Mesendoderm (in vitro differentiated cells): ENCODE measurements at regions not wholly inside any gene's neighbourhood (a gene's known extent, or its start where the extent isn't known, plus 50 kb on each side); places are given as distances from the start of the nearest gene placed in this dataset.
A peak's percentile ranks its signal among the peaks of the same experiment; 100 is the strongest.

Source experiments
- DNase-seq: peaks from one replicate; pipeline ENCODE4 v3.0.0; 2013
- H2AK5ac ChIP-seq: 2 replicates; pipeline ENCODE4 v1.6.1; 2013; ENCODE audit warnings: low read length, inconsistent platforms
- H2BK120ac ChIP-seq: 2 replicates; pipeline ENCODE4 v1.6.1; 2013; ENCODE audit warnings: low read depth, mild to moderate bottlenecking, low read length, moderate library complexity, mixed read lengths
- H2BK15ac ChIP-seq: replicated peaks from 2 replicates; pipeline ENCODE4 v1.6.1; 2013; ENCODE audit warnings: low read depth, mild to moderate bottlenecking, moderate library complexity
- H2BK5ac ChIP-seq: 2 replicates; pipeline ENCODE4 v1.6.1; 2013; ENCODE audit warnings: low read length, inconsistent platforms
- H3K18ac ChIP-seq: 2 replicates; pipeline ENCODE4 v1.6.1; 2013; ENCODE audit warnings: mild to moderate bottlenecking, low read length, mixed read lengths
- H3K23ac ChIP-seq: one replicate; pipeline ENCODE4 v1.6.1; 2013; ENCODE audit warnings: low read length
- H3K27ac ChIP-seq: 2 replicates; pipeline ENCODE4 v1.5.1; 2013; ENCODE audit warnings: low read depth, mild to moderate bottlenecking, inconsistent platforms, low read length, moderate library complexity
- H3K27me3 ChIP-seq: 2 replicates; pipeline ENCODE4 v1.6.1; 2013; ENCODE audit warnings: low read length, control low read depth, mild to moderate bottlenecking, inconsistent platforms; ENCODE audit not compliant: insufficient read depth, poor library complexity
- H3K36me3 ChIP-seq: 2 replicates; pipeline ENCODE4 v1.6.1; 2013; ENCODE audit warnings: low read length, inconsistent platforms; ENCODE audit not compliant: control insufficient read depth, insufficient read depth
- H3K4ac ChIP-seq: one replicate; pipeline ENCODE4 v1.6.1; 2013; ENCODE audit warnings: low read depth, mild to moderate bottlenecking, low read length, moderate library complexity
- H3K4me1 ChIP-seq: 2 replicates; pipeline ENCODE4 v1.6.1; 2013; ENCODE audit warnings: low read depth, low read length, inconsistent platforms; ENCODE audit not compliant: control insufficient read depth
- H3K4me2 ChIP-seq: 2 replicates; pipeline ENCODE4 v1.6.1; 2013; ENCODE audit warnings: low read length
- H3K4me3 ChIP-seq: 2 replicates; pipeline ENCODE4 v1.5.1; 2013; ENCODE audit warnings: mild to moderate bottlenecking, low read length
- H3K56ac ChIP-seq: one replicate; pipeline ENCODE4 v1.6.1; 2013; ENCODE audit warnings: low read length
- H3K79me1 ChIP-seq: 2 replicates; pipeline ENCODE4 v1.6.1; 2013; ENCODE audit warnings: low read length, inconsistent platforms
- H3K79me2 ChIP-seq: 2 replicates; pipeline ENCODE4 v1.6.1; 2013; ENCODE audit warnings: mild to moderate bottlenecking, low read length; ENCODE audit not compliant: control insufficient read depth, insufficient read depth
- H3K9ac ChIP-seq: 2 replicates; pipeline ENCODE4 v1.6.1; 2013; ENCODE audit warnings: low read length, inconsistent platforms
- H4K5ac ChIP-seq: one replicate; pipeline ENCODE4 v1.6.1; 2013; ENCODE audit warnings: low read length
- H4K8ac ChIP-seq: one replicate; pipeline ENCODE4 v1.6.1; 2013; ENCODE audit warnings: low read depth, mild to moderate bottlenecking, control low read depth, low read length, moderate library complexity
- WGBS: extraction: QIAGEN DNeasy Blood & Tissue Kit; methylation state at CpG from one replicate; pipeline ENCODE4 v1.1.7; 2013; ENCODE audit warnings: low lambda C conversion rate, missing lambda C conversion rate; ENCODE audit not compliant: insufficient coverage; ENCODE audit errors: extremely low coverage; 5-methylcytosine and 5-hydroxymethylcytosine counted together

- Histone ChIP-seq H2BK120ac (no peak overlapping the region), H4K8ac (no peak overlapping the region), H2BK5ac (no peak overlapping the region), H3K4ac (no peak overlapping the region), H3K79me2 (no peaks in the 10 kb centered on the region), H3K18ac (no peak overlapping the region), H4K5ac (no peak overlapping the region), H3K4me1 (no peaks in the 10 kb centered on the region), H3K36me3 (no peaks in the 10 kb centered on the region), H3K79me1 (no peaks in the 10 kb centered on the region), H3K56ac (no peak overlapping the region), H2AK5ac (no peak overlapping the region), H3K9ac (no peak overlapping the region), H3K27me3 (no peaks in the 10 kb centered on the region), H3K4me2 (no peak overlapping the region), H3K4me3 (no peak overlapping the region), H3K27ac (no peak overlapping the region), H2BK15ac (no peak overlapping the region), H3K23ac (no peak overlapping the region)
- no CpG with 5 or more reads among the region's 8 CpGs for WGBS
- DNase-seq, result peak; percentile 30
Measured at GRCh38 chr15:29364426-29365078, 94.9 kb upstream of the NSMCE3 start.

GRCh38 chr15:29361560-29361959 is 91.9 kb upstream of the NSMCE3 start:
- no peak overlapping the region for H3K4me2 ChIP-seq
- WGBS, result no CpG with 5 or more reads among the region's 4 CpGs

GRCh38 chr15:29360152-29360551 is 90.5 kb upstream of the NSMCE3 start:
- H3K4ac ChIP-seq, result no peak overlapping the region
- no peak for DNase-seq
- no peak overlapping the region for H2BK15ac ChIP-seq
- no peaks in the 10 kb centered on the region for H3K27me3 ChIP-seq
- H3K4me2 ChIP-seq, result no peak overlapping the region
- H3K18ac ChIP-seq, result no peak overlapping the region
- no peak overlapping the region for H2BK5ac ChIP-seq
- no peak overlapping the region for H3K4me3 ChIP-seq
- H3K79me1 ChIP-seq, result no peaks in the 10 kb centered on the region
- H3K4me1 ChIP-seq, result no peaks in the 10 kb centered on the region
- no peak overlapping the region for H4K5ac ChIP-seq
- no peak overlapping the region for H3K56ac ChIP-seq
- no peaks in the 10 kb centered on the region for H3K36me3 ChIP-seq
- H3K9ac ChIP-seq, result no peak overlapping the region
- H2AK5ac ChIP-seq, result no peak overlapping the region
- H3K23ac ChIP-seq, result no peak overlapping the region
- no peak overlapping the region for H4K8ac ChIP-seq
- no peaks in the 10 kb centered on the region for H3K79me2 ChIP-seq
- no peak overlapping the region for H2BK120ac ChIP-seq
- no peak overlapping the region for H3K27ac ChIP-seq
- 100% methylated on average over 3 of the region's 4 CpGs for WGBS

More at GRCh38 chr15:29361560-29361959, 91.9 kb upstream of the NSMCE3 start:
- H3K36me3 ChIP-seq, result no peaks in the 10 kb centered on the region
- H3K18ac ChIP-seq, result no peak overlapping the region
- H3K4me1 ChIP-seq, result no peaks in the 10 kb centered on the region
- no peak overlapping the region for H3K23ac ChIP-seq
- no peak overlapping the region for H2BK5ac ChIP-seq
- H3K27ac ChIP-seq, result no peak overlapping the region
- H4K8ac ChIP-seq, result no peak overlapping the region
- no peak for DNase-seq
- no peaks in the 10 kb centered on the region for H3K79me2 ChIP-seq
- no peak overlapping the region for H2AK5ac ChIP-seq
- H2BK120ac ChIP-seq, result no peak overlapping the region
- H3K4me3 ChIP-seq, result no peak overlapping the region
- H3K27me3 ChIP-seq, result no peaks in the 10 kb centered on the region
- no peaks in the 10 kb centered on the region for H3K79me1 ChIP-seq
- no peak overlapping the region for H2BK15ac ChIP-seq
- H3K4ac ChIP-seq, result no peak overlapping the region
- H3K9ac ChIP-seq, result no peak overlapping the region
- H4K5ac ChIP-seq, result no peak overlapping the region
- no peak overlapping the region for H3K56ac ChIP-seq

- H3K9ac ChIP-seq, result no peak overlapping the region
- H4K5ac ChIP-seq, result no peak overlapping the region
- H3K36me3 ChIP-seq, result no peaks in the 10 kb centered on the region
- no peak overlapping the region for H3K27ac ChIP-seq
- H2BK15ac ChIP-seq, result no peak overlapping the region
- no peak for DNase-seq
- no peak overlapping the region for H2BK120ac ChIP-seq
- no peaks in the 10 kb centered on the region for H3K27me3 ChIP-seq
- H3K4me1 ChIP-seq, result no peaks in the 10 kb centered on the region
- H3K56ac ChIP-seq, result no peak overlapping the region
- H3K79me1 ChIP-seq, result no peaks in the 10 kb centered on the region
- no peak overlapping the region for H3K4ac ChIP-seq
- no peak overlapping the region for H2AK5ac ChIP-seq
- no peak overlapping the region for H4K8ac ChIP-seq
- H3K4me2 ChIP-seq, result no peak overlapping the region
- no peak overlapping the region for H3K18ac ChIP-seq
- no peaks in the 10 kb centered on the region for H3K79me2 ChIP-seq
- H2BK5ac ChIP-seq, result no peak overlapping the region
- WGBS, result no CpG with 5 or more reads among the region's 1 CpG
- H3K23ac ChIP-seq, result no peak overlapping the region
- H3K4me3 ChIP-seq, result no peak overlapping the region
Measured at GRCh38 chr15:29356786-29357185, 87.2 kb upstream of the NSMCE3 start.

GRCh38 chr15:29355477-29355876 is 85.9 kb upstream of the NSMCE3 start:
- WGBS, result no CpG with 5 or more reads among the region's 1 CpG

GRCh38 chr15:29352402-29352801 is 82.8 kb upstream of the NSMCE3 start:
- Histone ChIP-seq H3K9ac (no peak overlapping the region), H2BK15ac (no peak overlapping the region), H4K5ac (no peak overlapping the region), H4K8ac (no peak overlapping the region), H2BK120ac (no peak overlapping the region), H3K4me3 (no peak overlapping the region), H2BK5ac (no peak overlapping the region), H3K23ac (no peak overlapping the region), H3K27me3 (no peaks in the 10 kb centered on the region), H3K18ac (no peak overlapping the region), H3K4me1 (no peaks in the 10 kb centered on the region), H3K36me3 (no peaks in the 10 kb centered on the region), H3K4me2 (no peak overlapping the region), H3K79me2 (no peaks in the 10 kb centered on the region), H2AK5ac (no peak overlapping the region), H3K4ac (no peak overlapping the region), H3K79me1 (no peaks in the 10 kb centered on the region), H3K56ac (no peak overlapping the region), H3K27ac (no peak overlapping the region)
- no CpG with 5 or more reads among the region's 10 CpGs for WGBS
- DNase-seq, result no peak

More at GRCh38 chr15:29355477-29355876, 85.9 kb upstream of the NSMCE3 start:
- Histone ChIP-seq H2BK120ac (no peak overlapping the region), H3K4me1 (no peaks in the 10 kb centered on the region), H3K27ac (no peak overlapping the region), H3K56ac (no peak overlapping the region), H4K5ac (no peak overlapping the region), H2AK5ac (no peak overlapping the region), H3K4ac (no peak overlapping the region), H2BK5ac (no peak overlapping the region), H3K23ac (no peak overlapping the region), H3K4me2 (no peak overlapping the region), H3K79me2 (no peaks in the 10 kb centered on the region), H3K36me3 (no peaks in the 10 kb centered on the region), H4K8ac (no peak overlapping the region), H3K79me1 (no peaks in the 10 kb centered on the region), H3K18ac (no peak overlapping the region), H3K27me3 (no peaks in the 10 kb centered on the region), H3K9ac (no peak overlapping the region), H3K4me3 (no peak overlapping the region), H2BK15ac (no peak overlapping the region)
- DNase-seq, result no peak
